HepG2 (cell line): ENCODE measurements at regions not wholly inside any gene's neighbourhood (a gene's known extent, or its start where the extent isn't known, plus 50 kb on each side); places are given as distances from the start of the nearest gene placed in this dataset.

Experiments used
- ATAC-seq: fragments of 200-7000 bp; cut with Tn5 transposase; 3 replicates; pipeline ENCODE4 v1.9.1; 2020; ENCODE audit warnings: mild to moderate bottlenecking, moderate library complexity
- BruUV-seq: library from RNA; stranded (reverse); fragments of 400-500 nt; replicated peaks from 2 replicates; lab custom pipeline; 2021; lab: Mats Ljungman, UMichigan
- CTCF ChIA-PET: fragments of 300-600 bp; formaldehyde crosslinking; extraction: SDS; loops from one replicate; lab custom pipeline; 2021; ENCODE audit warnings: low total read pairs, inconsistent platforms, low intra/inter-chr PET ratio; lab: Yijun Ruan, JAX
- POLR2A ChIA-PET: fragments of 350-600 bp; sonication (Branson Sonifier 250); formaldehyde crosslinking; loops from one replicate; lab custom pipeline; 2020; ENCODE audit warnings: antibody characterized with exemption, inconsistent platforms; lab: Yijun Ruan, JAX
- DNase-seq: peaks from one replicate; pipeline ENCODE4 v3.0.0-alpha.2; 2015; ENCODE audit warnings: low spot score
- FAIRE-seq: peaks from 3 replicates; lab custom pipeline; 2011; peaks lifted over from hg19 to GRCh38; lab: Jason Lieb, UNC
- H2AFZ ChIP-seq: one replicate; pipeline ENCODE4 v1.6.1; 2011; ENCODE audit warnings: low read length, inconsistent platforms
- H3K27ac ChIP-seq: fragments of 300-600 bp; 3 replicates; pipeline ENCODE4 v1.8.0; 2011; ENCODE audit warnings: mixed run types, mild to moderate bottlenecking, mixed read lengths, low read length, inconsistent platforms; ENCODE audit not compliant: insufficient read depth; ENCODE audit errors: extremely low read length
- H3K27me3 ChIP-seq, 2 experiments: fragments of 200-600 bp in 1 of 2; 2 replicates in 1 of 2; 3 replicates in 1 of 2; pipeline versions ENCODE4 v1.6.0 to v1.8.0; 2011; ENCODE audit warnings: low read length in 2 of 2, mild to moderate bottlenecking in 2 of 2, moderate library complexity in 2 of 2, inconsistent platforms in 1 of 2; ENCODE audit not compliant: insufficient read depth in 2 of 2, control insufficient read depth in 1 of 2
- H3K36me3 ChIP-seq, 2 experiments: fragments of 200-600 bp in 1 of 2; replicated peaks in 1 of 2; 2 replicates in 1 of 2; 3 replicates in 1 of 2; pipeline versions ENCODE4 v1.5.1 to v1.8.0; 2011; ENCODE audit warnings: low read length in 2 of 2, inconsistent platforms in 1 of 2; ENCODE audit not compliant: insufficient read depth in 2 of 2, control insufficient read depth in 1 of 2
- H3K4me1 ChIP-seq: 2 replicates; pipeline ENCODE4 v1.5.1; 2012; ENCODE audit warnings: low read length, inconsistent platforms; ENCODE audit not compliant: insufficient read depth
- H3K4me2 ChIP-seq: 2 replicates; pipeline ENCODE4 v1.6.0; 2011; ENCODE audit warnings: low read depth, low read length, inconsistent platforms
- H3K4me3 ChIP-seq, 3 experiments: fragments of 200-600 bp in 1 of 3; sonication (generic), shearing (Covaris generic) in 1 of 3; replicated peaks in 1 of 3; 2 replicates each; pipeline ENCODE4 v1.5.1; 2011 to 2016; ENCODE audit warnings: low read length in 3 of 3, inconsistent platforms in 2 of 3, low read depth in 2 of 3, mild to moderate bottlenecking in 2 of 3, control low read depth in 1 of 3, mixed read lengths in 1 of 3; ENCODE audit not compliant: insufficient read depth in 1 of 3
- H3K79me2 ChIP-seq: one replicate; pipeline ENCODE4 v1.6.1; 2011; ENCODE audit warnings: low read length, inconsistent platforms; ENCODE audit not compliant: insufficient read depth
- H3K9ac ChIP-seq: 2 replicates; pipeline ENCODE4 v1.6.0; 2011; ENCODE audit warnings: mild to moderate bottlenecking, low read depth, low read length, inconsistent platforms; ENCODE audit not compliant: insufficient read depth
- H3K9me3 ChIP-seq: 2 replicates; pipeline ENCODE4 v1.5.1; 2012; ENCODE audit warnings: mild to moderate bottlenecking, low read length
- H4K20me1 ChIP-seq: 2 replicates; pipeline ENCODE4 v1.6.0; 2011; ENCODE audit warnings: inconsistent platforms, mild to moderate bottlenecking, low read length, moderate library complexity; ENCODE audit not compliant: insufficient read depth
- ARHGAP35 ChIP-seq: sonication (generic); formaldehyde crosslinking; IDR thresholded peaks from 2 replicates; pipeline ENCODE4 v1.9.0; 2022; ENCODE audit warnings: mild to moderate bottlenecking, inconsistent platforms, moderate library complexity, missing genetic modification reagents, borderline replicate concordance
- in situ Hi-C: cut with HindIII; loops from 2 replicates; pipeline ENCODE4 v1.10.0; 2017; ENCODE audit warnings: low pct_unique_long_range_greater_than_20kb; ENCODE audit not compliant: extremely low pct_ligation_motif_present
- intact Hi-C: fragments of 100-400 bp; cut with micrococcal nuclease; formaldehyde crosslinking; loops from one replicate; pipeline ENCODE4 v1.10.0; 2022; ENCODE audit not compliant: unreplicated experiment
- small RNA-seq, 3 experiments: library from RNA; depleted of rRNA; stranded (forward); fragments of <200 nt; gene quantifications; one replicate each; pipeline ENCODE3, GENCODE V24; 2012; ENCODE audit warnings: low read depth in 2 of 3, low replicate concordance in 1 of 3; ENCODE audit not compliant: insufficient read length in 3 of 3, insufficient read depth in 2 of 3

- Histone ChIP-seq H3K79me2 (no peaks in the 10 kb centered on the region), H3K4me1 (no peaks in the 10 kb centered on the region), H2AFZ (no peak overlapping the region), H3K27me3 (no peaks in the 10 kb centered on the region; a peak in 1 of 5 replicates), H3K27ac (no peak overlapping the region), H3K9me3 (peaks cover 47% of the 10 kb centered on the region), H4K20me1 (no peaks in the 10 kb centered on the region), H3K36me3 (no peaks in the 10 kb centered on the region), H3K4me2 (no peak overlapping the region), H3K9ac (no peak overlapping the region), H3K4me3 (no peak overlapping the region)
- in situ Hi-C loops = no loop called here
- ChIA-PET CTCF (no interaction called here), POLR2A (no interaction called here)
- DNase-seq = no peak
- intact Hi-C loops = no loop called here
- no TSS peak for BruUV-seq
- TF ChIP-seq ARHGAP35 (CRISPR knock-in tag) = no peak
- ATAC-seq = no peak
- FAIRE-seq = no peak
These were observed 52.0 kb upstream of the KCNK1 start for GRCh38 chr1:233561708-233562426.

Small RNAs in the stretch of these regions (small RNA-seq; reads per million reads assigned to genes)
- 0 reads per million in 3 experiments for gene RNU4-77P
